Suppressor macrophage (primary cell): ENCODE measurements at regions not wholly inside any gene's neighbourhood (a gene's known extent, or its start where the extent isn't known, plus 50 kb on each side); places are given as distances from the start of the nearest gene placed in this dataset.

Experiments used
- DNase-seq, 4 experiments: peaks; one replicate each; pipeline ENCODE4 v3.0.0-alpha.2; 2020 to 2022

DNA sequence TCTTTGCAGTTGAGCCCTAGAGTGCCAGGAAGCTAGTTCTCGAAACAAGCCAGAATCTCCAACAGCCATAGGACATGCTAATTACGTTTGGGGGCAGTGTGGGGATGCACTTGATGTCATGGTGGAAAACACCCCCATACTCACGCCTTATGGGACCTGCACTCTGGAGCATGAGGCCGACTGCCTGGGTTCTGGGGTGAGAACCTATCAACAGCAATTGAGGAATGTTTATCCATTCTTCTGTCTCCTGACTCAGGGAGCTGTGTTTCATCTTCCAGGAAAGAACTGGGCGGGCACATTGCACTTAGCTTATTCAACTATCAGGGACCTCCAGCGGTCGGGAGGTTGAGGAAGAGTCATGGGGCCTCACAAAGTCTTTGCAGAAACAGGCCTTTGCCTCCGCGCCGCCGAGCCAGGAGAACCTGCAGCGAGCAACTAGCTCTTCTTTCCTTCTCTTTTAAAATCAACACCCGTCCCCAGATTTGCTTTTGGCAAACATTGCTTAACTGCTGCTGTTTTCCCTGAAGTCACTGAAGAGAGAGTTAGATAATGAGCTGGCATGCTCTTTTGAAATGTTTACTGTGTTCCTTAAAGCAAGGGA lies 226.1 kb upstream of the DIO3 start:
- no peak for DNase-seq

DNA sequence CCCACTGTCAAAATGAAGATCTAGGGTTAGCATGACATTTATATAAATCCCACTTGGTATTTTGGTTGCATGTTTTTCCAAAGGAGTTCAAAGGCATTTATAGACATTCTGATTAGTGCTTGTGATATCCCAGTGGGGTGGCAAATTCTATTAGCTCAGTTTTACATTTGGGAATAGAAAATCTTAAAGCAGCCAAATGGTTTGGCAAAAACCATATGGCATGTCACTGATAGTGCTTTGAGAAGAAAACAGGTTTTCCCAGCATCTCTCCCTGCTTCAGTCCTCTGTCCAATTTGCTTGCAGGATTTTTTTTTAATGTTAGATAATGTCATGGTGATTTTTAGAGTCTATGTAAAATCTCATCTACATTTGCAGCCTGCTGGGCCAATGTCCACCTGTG lies 225.1 kb upstream of the DIO3 start:
- DNase-seq = no peak

DNA sequence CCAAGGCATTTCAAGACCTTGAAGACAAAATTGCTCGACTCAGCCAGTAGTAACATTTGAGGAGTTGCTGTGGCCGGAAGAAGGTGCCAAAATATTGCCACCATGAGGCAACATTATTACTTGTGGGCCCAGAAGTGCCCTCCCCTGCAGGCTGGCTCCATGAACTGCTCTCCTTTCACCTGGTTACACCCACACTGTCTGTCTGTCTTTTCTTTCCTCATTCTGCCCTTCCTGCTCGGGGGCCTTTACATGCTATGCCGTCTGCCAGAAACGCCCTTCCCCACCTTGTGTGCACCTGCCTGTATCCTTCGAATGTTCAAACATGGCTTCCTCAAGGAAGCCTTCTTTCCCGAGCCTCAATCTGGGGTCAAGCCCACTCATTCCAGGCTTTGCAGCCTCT lies 224.2 kb upstream of the DIO3 start:
- no peak for DNase-seq

DNA sequence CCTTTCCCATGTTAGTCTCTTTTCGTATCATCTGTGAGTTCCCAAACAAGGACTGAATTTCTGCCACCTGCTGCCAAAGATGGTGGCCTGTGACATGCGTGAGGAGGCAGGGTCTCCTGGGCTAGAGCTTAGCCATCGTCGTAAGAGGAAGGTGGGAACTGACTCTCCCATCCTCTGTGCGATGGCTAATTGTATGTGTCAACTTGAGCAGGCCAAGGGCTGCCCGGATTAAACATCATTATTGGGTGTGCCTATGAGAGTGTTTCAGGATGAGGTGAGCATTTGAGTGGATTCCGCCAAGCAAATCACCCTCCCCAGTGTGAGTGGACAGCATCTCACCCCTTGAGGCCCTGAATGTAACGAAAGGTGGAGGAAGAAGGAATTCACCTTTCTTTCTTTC lies 220.7 kb upstream of the DIO3 start:
- no peak for DNase-seq

DNA sequence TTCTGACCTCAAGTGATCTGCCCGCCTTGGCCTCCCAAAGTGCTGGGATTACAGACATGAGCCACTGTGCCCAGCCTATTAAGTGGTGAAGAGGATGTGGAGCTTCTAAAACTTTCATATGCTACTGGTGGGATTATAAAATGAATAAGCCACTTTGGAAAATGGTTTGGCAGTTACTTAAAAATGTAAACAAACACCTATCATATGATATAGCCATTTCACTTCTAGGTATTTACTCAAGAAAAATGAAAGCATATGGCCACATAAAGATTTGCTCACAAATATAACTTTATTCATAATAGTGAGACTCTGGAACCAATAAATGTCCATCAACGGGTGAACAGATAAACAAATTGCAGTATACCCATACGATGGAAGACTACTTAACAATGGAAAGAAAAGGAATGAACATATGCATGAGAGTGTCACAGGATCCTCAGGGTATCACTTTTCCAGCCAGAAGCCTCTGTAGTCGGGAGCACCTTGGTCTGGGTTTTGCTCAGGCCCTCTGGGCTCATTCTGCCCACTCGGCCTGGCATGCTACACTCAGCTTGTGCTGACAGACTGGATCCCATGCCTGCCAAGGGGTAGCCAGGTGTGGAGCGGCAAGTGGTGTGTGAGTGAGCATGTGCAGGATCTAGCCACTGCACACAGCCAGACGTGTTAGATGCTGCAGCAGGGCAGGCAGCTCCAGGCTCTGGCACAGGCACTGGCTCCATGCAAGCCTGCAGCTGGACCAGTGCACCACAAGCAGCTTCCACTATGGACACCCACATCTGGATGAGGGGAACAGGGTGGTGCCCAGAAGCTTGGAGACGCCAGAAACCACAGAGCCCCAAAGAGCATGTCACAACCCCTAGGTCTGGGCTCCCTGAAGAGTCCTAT lies 213.2 kb upstream of the DIO3 start:
- no peak for DNase-seq

DNA sequence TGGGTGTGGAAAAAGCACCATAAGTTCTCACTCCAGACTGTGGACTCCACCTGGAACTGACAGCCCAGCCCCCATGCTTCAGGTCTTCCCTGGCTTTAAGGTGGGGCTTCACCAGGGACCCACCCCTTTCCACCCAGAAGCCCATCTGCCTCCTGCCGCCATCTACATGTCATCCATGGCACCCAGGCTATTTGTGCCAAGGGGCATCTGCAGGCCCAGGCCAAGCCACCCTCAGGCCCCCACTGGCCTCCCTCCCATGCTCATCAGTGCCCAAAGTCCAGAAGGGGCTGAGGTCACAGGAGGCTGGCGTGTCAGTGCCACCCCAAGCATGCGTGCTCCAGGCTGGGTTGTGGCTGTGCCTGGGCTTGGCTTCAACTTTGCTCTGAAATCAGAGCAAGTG lies 212.2 kb upstream of the DIO3 start:
- DNase-seq = no peak

DNA sequence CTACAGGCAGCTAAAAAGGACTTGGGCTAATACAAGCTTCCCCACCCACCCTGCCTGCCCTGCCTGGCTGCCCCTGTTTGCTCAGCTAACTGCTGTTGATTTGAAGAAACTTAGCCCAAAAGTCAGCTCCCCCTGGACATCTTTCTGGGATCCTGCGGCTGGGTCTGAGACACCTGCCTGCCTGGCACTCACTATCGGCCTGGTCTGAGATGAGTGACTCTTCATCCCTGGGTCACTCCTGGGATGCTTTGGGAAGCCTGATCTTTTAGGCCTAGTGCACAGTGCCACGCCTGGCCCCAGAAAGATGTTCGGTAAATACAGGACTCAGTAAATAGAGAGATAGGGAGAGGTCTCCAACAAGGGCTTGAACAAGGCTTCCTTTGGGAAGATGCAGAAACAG lies 211.3 kb upstream of the DIO3 start:
- DNase-seq = no peak

DNA sequence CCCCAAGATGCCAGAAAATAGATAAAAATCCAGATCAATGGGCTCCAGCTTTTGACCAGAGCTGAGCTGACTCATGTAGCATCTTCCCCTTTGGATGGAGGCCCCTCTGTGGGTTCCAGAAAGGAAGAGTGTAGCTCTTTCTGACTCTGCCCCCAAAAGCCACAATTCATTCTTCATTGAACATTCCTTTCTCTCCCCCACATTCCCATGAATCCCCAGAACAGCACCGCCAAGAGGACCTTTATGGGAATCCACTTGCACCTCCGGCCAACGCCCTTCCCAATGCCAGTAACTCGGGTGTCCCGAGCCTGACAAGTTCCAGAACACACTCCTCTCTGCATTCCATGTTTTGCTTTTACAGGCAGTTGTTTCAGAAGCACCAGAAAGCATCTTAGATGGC lies 210.6 kb upstream of the DIO3 start:
- no peak for DNase-seq

DNA sequence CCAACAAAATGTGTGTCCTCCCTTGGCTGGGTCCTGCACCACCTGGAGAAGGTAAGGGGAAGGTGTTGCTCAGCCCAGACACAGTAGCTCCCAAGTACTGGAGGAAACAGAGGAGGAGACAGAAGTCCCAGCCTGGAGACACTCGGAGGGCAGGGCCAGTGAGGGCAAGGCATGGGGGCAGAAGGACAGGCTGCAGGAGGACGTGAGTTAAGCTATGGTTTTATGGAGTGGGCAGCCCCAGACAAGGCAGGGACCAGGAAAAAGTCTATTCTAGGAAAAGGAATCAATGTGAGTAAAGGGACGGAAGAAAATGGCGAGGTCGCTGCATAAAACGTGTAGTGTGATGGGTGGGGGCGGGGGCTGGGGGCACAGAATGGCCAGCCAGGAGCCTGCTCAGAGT lies 210.1 kb upstream of the DIO3 start:
- no peak for DNase-seq

DNA sequence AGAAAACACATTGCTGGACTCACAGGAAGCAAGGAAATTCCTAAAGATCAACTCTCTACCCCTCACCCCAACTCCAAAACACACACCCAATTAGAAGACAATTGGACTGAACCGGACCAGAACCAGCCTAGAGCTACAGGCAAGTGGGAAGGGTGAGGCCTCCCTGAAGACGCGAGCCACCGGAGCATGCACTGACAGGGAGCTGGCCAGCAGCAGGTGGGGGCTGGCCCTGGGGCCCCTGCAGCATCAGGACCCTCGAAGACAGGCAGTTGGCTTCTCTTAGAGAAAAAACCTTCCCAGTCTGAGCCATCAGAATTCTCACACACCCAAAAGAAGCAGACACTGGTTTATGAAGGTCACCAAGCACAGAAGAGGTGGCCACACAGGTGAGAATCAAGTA lies 209.5 kb upstream of the DIO3 start:
- DNase-seq = no peak

DNA sequence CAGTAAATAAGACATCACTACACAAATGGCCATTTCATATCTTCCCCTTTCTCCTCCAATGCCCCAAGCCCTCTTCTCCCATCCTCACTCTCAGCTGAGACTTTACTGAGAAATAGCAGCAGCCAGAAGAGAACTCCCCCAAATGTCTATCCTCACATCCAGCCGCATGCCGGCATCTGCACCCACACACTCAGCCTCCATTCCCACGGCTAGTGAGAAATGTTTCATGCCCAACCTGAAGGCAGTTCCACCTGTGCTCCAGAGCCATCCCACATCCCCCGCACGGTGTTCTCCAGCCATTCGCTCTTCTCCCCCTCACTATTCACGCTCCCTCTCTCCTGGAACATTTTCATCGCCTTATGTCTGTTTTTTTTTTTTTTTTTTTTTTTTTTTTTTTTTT lies 208.7 kb upstream of the DIO3 start:
- no peak for DNase-seq

DNA sequence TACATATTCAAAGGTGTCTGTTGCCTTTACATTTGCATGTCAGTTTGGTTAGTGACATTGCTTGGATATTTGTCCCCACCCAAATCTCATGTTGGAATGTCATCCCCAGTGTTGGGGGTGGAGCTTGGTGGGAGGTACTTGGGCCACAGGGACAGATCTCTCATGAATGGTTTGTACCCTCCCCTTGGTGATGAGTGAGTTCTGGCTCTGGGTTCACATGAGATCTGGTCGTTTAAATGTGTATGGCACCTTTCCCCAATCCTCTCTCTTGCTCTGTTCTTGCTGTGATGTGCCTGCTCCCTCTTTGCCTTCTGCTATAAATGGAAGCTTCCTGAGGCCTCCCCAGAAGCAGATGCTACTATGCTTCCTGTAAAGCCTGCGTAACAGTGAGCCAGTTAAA lies 207.9 kb upstream of the DIO3 start:
- no peak for DNase-seq

DNA sequence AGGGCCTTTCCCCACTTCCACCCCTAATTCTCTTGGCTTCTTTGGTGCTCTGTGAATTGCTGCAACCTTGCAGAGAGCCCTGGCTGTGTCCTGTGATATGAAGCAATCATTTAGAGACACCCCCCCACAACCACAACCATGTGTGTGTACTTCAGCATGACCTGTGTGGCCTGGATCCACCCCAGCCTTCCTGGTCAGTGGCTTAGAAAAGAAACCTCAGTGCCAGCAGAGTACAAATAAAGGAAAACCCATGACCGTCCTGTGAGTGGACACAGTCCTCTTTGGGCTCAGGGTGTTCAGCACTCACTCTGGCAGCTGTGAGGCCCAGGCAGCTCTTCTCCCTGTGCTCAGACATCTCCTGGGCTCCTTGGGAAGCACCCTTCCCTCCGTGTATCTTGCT lies 206.6 kb upstream of the DIO3 start:
- no peak for DNase-seq

DNA sequence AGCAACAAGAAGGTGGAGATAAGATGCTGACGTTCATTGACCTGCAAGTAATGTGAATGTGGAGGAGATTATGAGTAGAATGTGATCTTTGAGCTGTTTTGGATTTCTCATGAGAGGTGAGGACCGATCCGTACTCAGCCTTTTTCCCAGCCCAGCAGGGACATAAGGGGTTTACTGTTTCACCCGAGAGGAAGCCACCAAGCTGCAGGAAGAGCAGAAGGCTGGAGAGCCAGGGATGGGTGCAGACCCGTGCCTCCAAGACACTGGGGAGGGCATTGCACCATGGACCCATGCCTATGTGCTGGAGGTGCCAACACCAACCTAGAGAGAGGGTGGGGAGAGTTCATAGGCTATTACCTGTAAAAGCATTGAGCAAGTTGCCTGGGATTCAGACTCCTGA lies 206.0 kb upstream of the DIO3 start:
- no peak for DNase-seq

DNA sequence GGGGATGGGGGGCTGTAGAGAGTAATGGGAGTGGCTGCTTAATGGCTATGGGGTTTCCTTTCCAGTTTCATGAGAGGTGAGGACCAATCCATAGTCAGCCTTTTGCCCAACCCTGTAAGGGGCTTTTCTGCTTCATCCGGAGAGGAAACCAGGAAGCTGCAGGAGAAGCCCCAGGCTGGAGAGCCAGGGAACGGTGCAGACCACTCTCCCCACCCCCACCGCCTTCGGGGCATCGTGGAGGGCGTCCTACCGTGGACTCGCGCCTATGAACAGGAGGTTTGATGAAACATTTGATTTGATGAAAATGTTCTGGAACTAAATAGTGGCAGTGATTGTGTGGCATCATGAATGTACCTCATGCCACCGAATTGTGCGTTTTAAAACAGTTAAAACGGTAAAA lies 204.3 kb upstream of the DIO3 start:
- DNase-seq = no peak

DNA sequence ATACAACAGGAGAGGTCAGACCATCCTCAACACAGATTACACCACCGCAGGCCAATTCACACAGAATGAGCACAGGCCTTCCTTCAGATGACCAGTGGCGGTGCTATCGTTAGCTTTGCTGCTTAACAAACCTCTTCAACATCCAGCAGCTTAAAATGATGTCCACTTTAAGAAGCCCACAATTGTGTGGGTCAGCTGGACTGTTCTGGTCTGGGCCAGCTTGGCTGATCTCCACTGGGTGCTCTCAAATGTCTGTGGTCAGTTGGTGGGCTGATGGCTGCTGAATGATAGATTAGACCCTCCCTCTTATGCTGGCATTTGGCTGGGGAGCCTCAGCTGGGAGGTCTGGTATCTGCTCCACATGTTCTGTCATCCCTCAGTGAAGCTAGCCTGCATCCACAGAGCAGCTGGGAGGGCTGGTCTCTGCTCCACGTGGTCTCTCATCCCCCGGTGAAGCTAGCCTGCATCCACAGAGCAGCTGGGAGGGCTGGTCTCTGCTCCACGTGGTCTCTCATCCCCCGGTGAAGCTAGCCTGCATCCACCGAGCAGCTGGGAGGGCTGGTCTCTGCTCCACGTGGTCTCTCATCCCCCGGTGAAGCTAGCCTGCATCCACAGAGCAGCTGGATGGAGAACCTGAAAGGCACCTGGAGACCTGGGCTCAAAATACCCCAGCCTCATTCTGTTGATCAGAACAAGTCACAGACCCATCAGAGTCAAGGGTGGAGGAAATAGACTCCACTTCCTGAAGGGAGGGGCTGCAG lies 203.6 kb upstream of the DIO3 start:
- DNase-seq = no peak

DNA sequence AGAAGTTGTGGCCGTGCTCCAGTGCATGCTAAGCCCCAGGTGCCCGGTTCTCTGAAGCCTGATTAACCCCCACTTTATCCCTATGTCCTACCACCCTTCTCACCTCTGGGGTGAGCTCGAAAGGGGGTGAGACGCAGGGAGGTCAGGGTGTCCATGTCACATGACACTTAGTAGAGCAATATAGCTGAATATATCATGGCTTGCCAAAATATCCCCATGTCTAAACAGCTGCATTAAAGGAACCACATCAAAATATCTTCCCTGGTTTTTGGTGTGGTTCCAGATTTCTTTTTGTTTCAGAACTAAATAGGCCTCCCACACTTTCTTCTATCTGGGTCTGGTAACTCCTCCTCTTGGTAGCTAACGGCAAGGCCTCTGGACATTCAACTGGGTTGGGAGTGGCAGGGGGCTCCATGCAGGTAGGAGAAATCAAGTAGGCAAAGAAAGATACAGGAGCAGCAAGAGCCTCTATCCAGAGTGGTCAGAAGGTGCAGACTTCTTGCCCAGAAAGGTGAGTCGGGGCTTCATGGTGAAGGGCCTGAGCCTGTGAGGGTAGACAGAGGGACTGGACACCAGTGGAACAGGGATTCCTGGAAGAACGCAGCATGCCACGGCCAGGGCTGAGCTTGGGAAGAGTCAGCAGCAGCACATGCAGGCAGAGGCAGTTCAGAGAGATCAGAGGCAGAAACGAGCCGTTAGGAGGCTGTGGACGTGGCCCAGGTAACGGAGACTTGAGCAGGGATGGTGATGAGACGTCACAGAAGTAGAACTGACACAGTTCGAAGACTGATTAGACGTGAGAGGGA lies 202.8 kb upstream of the DIO3 start:
- no peak for DNase-seq

DNA sequence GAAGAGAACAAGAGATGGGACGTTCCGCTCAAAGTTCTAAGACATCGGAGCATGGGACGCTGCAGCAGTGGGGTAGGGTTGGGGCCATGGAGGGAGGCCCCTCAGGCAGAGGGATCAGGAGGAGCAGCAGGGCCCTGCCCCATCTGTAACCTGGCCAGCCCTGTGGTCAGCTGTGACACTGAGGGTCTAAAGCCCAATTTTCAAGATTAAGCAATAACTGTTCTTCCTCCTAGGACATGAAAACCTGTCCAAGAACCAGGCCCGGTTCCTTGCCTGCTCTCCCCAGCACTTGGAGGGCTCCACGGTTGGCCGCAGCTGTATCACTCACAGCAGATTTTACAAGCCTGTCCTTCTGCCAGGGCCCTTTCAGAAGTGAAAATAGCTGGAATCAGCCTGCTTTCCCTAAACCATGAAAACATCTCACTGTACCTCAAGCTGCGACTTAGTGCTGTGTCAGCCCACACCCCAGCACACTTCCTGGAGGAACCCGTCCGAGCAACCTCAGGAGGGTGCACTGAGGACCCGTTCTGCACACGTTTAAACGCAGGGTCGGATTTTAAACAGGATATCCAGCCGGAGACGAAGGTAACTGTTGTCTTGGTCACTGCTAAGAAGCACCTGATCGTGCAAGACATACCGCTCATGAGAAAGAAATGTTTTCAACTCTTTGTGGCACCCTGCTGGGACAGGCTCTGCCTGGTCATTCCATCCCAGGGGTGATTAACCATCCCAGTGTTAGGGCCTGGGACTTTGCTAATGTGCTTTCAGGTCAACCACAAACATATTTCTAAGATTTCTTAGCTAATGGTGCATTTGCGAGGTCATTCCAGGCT lies 201.9 kb upstream of the DIO3 start:
- peak in 1 of 4 experiments; percentile 1 for DNase-seq

DNA sequence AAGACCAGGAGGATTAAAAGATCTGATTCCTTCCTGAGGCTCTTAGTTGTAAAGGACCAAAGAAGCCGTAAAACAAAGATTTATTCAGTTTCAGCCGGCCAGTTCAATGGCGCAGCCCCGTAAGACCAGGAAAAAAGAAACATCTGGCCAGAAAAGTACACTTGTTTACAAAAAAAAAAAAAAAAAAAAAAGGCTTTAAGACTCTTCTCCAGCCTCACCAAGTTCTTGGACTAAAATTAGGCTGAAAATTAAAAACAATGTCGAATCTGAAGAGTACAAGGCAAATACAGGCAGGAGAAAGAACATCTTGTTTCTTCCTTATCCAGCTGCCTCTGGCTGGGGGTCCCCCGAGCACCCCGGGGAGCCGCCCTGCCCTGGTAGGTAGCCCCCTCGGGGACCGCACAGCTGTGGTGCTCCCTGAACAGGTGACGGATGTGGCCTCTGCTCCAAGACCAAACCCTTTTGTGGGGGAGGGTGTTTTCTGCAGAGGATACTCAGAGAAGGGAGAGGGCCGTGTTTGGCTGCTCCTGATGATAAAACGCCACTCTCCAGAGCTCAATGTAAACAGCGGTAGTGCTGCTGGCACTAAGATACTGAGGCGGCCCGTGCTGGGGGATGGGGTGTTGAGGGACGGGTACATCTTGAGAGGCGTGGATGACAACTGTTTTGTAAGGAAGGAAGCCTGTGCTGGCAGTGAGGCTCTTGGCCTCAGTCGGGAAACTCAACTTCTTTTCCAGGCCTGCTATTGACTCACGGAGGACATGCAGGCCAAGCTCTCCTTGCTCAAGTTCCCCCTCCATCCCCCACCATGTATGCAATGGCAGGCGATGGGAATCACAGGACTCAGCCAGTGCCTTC lies 201.0 kb upstream of the DIO3 start:
- DNase-seq = no peak

DNA sequence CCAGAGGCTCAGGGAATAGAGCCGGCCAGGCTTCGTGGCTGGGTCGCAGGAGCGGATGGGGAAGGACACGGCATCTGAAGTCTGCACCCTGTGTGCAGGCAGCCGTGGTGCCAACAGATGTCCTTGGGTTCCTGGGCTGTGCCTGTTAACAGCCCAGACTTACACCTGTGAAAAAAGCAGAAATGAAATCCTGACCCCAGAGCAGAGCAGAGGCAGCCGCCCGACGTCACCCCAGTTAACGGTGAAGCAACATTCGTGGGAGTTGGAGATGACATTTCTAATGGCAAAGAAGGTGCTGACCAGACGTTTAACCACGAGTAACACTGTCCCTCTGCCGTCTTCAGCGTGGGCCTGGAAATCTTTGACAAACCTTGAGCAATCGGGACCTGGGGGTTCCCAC lies 200.3 kb upstream of the DIO3 start:
- DNase-seq = peak; percentile 4 to 49 (median 48)
